Cerebellar nuclear complex (tissue), 1 donor: ENCODE measurements at regions not wholly inside any gene's neighbourhood (a gene's known extent, or its start where the extent isn't known, plus 50 kb on each side); places are given as distances from the start of the nearest gene placed in this dataset.
"Not testable (repeated sequence)": the region's sequence is repeated elsewhere in the genome, so short reads cannot be mapped to it uniquely, and the experiment has no call there.

Experiments
- DNase-seq, 2 experiments: peaks; one replicate each; lab custom pipeline; 2025; lab: John Stamatoyannopoulos, UW

GRCh38 chr1:233473549-233474204 lies 140.2 kb upstream of the KCNK1 start:
- no peak for DNase-seq

DNA sequence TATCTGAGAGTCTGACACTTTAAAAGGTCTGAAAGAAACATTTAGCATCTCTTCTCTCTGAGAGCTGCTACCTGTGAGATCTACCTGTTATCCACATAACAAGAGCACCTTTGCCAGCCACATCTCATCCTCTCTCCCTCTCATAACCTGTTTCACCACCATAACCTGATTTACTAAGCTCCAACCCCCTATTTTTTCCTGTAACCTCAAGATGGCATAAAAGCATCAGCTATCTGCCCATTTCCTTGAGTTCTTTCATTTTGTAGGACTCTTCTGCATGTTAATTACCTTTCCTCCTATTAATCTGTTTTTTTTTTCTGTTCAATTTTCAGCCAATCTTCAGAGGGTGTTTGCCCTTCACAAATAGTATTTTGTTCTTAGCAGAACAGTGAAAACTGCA lies 136.5 kb upstream of the KCNK1 start:
- DNase-seq: peak in 1 of 2 experiments; percentile 63

GRCh38 chr1:233478611-233479010 lies 135.3 kb upstream of the KCNK1 start:
- no peak for DNase-seq

DNA sequence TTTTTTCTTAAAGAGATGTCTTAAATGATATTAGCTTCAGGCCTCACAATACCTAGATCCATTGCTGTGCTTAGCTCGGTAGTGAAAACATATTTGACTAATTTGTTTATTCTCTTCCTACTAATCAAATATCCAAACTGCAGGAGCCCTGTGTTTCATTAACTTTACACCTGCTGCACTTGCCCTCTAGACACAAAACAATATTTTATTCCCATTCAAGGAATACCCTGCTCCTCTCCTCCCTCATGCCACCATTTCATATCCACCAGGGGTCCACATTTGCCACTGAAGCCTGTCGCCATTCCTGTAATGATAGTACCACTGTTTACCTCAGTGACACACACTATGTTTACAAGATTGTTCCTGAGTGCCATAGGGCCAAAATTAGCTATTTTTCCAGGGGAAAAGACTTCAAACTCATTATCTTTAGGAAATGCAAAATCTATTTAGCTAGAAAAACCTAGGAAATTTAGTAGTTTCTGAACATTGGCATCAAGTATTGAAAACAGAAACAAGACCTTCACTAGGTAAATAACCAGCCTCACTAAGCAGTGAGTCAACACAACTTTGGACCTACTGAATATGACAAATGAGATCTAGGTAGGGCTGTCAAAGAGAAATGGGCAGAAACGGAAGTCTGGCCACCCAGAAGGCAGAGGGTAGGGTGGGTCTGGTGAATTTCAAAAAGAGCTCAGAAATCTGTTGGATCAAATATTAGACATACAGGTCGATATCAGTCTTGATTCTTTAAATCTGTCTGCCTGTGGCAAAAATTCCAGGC lies 134.6 kb upstream of the KCNK1 start:
- no peak for DNase-seq

- no peak for DNase-seq
These were observed 133.7 kb upstream of the KCNK1 start for GRCh38 chr1:233480198-233480597.

DNA sequence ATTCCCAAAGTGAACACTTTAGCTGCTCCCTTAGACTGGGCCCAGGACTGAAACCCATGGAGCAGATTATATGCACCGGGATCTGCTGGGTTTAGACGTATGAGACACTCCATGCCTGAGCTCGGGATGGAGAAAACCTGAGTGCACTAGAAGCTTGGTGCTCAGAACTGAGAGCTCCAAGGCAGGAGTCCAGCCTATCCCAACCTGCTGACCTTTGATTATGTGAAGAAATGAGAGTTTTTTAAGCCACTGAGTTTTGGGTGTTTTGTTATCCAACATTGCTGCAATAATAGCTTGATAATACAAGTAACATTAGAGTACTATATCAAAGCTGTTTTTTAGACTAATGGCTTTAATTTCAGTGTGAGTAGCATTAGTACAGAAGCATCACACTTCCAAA lies 131.5 kb upstream of the KCNK1 start:
- no peak for DNase-seq

DNA sequence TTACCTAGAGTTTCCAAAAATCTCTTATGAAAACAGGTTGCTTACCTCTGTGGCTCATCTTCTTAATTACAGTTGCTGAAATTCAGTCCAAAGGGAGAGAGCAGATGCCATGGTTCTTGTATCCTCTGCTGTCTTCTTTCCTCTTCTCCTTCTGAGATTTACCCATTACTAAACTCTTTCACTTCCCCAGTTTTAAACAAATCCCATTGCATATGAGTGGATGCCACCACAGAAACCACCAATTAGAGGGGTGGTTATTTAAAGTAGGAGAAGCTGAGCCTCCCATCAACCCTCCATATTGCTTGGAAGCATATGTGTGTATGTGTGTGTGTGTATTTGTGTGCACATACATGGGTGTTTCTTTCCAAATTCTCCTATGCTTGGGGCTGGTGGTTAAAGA lies 128.5 kb upstream of the KCNK1 start:
- DNase-seq: no peak

DNA sequence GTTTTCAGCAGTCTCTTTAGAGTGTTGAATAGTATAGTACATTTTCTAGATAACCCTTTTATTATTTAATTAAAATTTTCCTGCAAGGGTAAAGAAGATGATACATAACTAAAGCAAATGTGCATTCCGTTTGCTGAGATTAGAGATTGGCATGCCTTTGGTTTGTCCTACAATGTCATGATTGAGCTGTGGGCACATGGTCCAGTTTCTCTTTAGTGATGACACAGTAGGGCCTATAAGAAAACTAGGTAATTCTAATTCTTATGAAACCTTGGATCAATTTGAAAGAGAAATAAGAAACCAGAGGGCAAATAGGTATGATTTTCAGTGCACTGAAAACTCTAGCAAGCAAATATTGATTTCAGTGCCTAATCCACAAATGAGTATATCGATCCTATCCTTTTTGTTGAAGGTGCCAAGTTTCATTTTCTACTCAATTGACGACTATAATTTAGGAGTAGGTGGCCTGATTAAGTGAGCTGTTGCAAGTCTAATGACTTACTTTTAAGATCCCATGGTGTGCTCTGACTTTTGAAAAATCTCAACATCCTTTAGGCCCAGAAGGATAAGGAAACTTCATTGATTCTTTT lies 128.0 kb upstream of the KCNK1 start:
- DNase-seq: no peak

DNA sequence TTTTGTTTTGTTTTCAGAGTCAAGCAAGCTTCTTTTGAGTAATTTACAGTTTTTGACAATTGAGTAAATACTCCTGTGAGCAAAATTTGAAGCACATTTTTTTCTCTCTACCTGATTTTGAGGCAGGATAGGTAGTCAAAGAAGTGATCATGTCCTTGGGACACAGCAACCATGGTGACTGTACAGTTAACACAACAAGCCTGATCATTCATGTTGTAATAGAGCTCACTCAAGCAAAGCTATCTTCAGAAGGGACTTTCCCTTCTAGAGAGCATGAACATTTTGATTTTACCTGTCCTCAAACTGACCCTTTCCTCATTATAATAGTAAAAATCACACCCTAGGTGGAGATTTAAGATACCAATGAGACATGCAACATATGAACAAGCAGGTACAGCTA lies 126.5 kb upstream of the KCNK1 start:
- DNase-seq: no peak

- DNase-seq: no peak
These were observed 124.5 kb upstream of the KCNK1 start for GRCh38 chr1:233489411-233489810.

GRCh38 chr1:233490488-233490887 lies 123.4 kb upstream of the KCNK1 start:
- peak; percentile 81 to 93 for DNase-seq

- DNase-seq: no peak
These were observed 121.8 kb upstream of the KCNK1 start for GRCh38 chr1:233491953-233492620.

GRCh38 chr1:233496993-233497392 lies 116.9 kb upstream of the KCNK1 start:
- no peak for DNase-seq

- DNase-seq: no peak
These were observed 116.2 kb upstream of the KCNK1 start for GRCh38 chr1:233497679-233498078.

GRCh38 chr1:233500106-233500505 lies 113.8 kb upstream of the KCNK1 start:
- DNase-seq: peak in 1 of 2 experiments; percentile 28

DNA sequence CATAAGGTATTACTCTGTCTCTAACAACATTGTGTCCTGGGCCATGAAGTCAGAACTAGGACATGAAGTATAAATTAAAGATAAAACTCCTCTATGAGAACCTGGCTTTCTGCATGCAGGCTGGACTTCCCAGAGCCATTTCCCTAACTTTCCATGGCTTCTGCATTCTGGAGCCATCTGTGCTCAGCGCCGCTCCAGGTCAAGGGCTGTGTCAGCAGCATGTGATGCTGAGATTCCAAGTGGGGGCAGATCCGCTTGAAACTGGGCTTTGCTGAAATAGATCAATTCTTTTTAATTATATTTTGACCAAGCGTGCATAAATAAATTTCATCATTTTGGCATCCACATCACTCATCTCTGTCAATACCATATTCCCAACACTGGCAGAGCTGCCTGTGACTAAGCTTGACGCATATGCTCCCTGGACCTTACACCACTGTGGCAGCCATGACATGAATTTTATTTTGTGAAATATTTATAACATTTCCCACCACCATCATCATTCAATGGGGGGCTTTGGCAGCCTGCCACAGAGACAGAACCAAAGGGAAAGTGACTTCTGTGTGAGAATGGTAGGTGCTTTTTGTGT lies 110.4 kb upstream of the KCNK1 start:
- peak in 1 of 2 experiments; percentile 34 for DNase-seq

- no peak for DNase-seq
These were observed 108.8 kb upstream of the KCNK1 start for GRCh38 chr1:233505130-233505529.

GRCh38 chr1:233505889-233506288 lies 108.0 kb upstream of the KCNK1 start:
- DNase-seq: not testable (repeated sequence)

- DNase-seq: no peak
These were observed 104.4 kb upstream of the KCNK1 start for GRCh38 chr1:233509526-233509925.

DNA sequence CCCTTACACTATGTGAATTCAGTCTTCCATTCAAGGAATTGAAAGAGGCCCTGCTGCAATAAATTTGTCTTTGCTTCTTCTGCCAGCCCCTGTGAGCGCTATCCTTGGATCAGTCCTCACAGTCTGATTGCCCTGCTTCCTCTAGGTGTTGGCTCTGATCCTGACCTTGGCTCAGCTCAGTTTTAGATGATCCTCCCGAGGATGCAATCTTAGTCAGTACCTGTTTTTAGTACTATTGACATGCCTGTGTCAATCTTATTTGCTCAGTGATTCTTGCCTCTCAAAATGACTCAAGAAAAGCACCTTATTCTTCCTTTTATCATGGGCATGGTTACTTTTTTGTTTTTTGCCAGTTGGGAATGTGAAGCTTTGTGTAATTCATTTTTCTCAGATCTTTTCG lies 101.4 kb upstream of the KCNK1 start:
- DNase-seq: peak; percentile 58 to 74

DNA sequence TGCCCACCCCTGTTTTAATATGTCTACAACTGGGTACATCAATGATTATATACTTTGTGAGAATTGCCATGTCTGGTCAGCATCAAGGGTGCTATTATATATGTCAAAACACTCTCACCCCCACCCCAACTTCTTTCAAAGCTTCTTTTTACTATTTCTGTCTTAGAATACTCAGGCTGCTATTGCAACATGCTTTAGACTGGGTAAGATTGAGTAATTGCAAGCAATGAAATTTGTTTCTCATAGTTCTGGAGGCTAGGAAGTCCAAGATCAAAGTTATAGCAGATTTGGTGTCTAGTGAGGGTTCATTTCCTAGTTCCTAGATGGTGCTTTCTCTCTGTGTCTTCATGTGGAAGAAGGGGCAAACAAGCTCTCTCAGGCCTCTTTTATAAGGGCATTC lies 100.5 kb upstream of the KCNK1 start:
- no peak for DNase-seq

DNA sequence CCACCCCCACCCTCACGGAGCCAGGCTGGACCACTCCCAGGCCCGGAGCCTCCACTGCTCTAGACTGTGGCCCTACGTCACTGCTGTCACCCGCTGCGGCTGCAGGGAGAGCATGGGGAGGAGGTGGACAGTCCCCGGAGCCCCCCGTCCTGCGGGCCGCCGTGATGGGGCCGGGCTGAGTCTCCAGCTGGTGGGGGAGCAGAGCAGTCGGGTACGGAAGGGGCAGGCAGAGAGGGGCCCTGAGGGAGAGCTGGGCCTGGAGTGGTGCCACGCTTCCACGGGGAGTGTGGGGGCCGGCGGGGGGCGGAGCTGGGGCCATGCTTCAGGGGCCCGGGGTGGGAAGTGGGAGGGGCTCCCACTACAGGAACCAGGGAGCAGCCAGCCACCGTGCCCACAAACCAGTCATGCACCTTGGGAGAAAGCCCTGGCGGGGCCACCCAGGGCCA lies 98.9 kb upstream of the KCNK1 start:
- DNase-seq: no peak
